Neural progenitor cell (in vitro differentiated cells): ENCODE measurements at regions not wholly inside any gene's neighbourhood (a gene's known extent, or its start where the extent isn't known, plus 50 kb on each side); places are given as distances from the start of the nearest gene placed in this dataset.
"Not testable (repeated sequence)": the region's sequence is repeated elsewhere in the genome, so short reads cannot be mapped to it uniquely, and the experiment has no call there.

Experiments
- DNase-seq: peaks from one replicate; pipeline ENCODE4 v3.0.0-alpha.2; 2016; ENCODE audit warnings: low spot score
- H2AFZ ChIP-seq: fragments of 200-600 bp; sonication (generic); replicated peaks from 2 replicates; pipeline ENCODE4 v1.6.1; 2016; ENCODE audit warnings: antibody characterized with exemption
- H3F3A ChIP-seq: fragments of 200-600 bp; sonication (generic); 2 replicates; pipeline ENCODE4 v1.6.1; 2016; ENCODE audit warnings: antibody characterized with exemption, low read depth
- H3K27ac ChIP-seq: fragments of 200-600 bp; sonication (generic); 2 replicates; pipeline ENCODE4 v1.5.1; 2016; ENCODE audit warnings: mild to moderate bottlenecking
- H3K27me3 ChIP-seq: fragments of 200-600 bp; sonication (generic); 2 replicates; pipeline ENCODE4 v1.6.1; 2016; ENCODE audit warnings: mild to moderate bottlenecking, moderate library complexity
- H3K36me3 ChIP-seq: fragments of 200-600 bp; sonication (generic); 2 replicates; pipeline ENCODE4 v1.5.1; 2016
- H3K4me1 ChIP-seq: fragments of 200-600 bp; sonication (generic); 2 replicates; pipeline ENCODE4 v1.6.1; 2016; ENCODE audit warnings: mixed run types
- H3K4me2 ChIP-seq: fragments of 200-600 bp; sonication (generic); 2 replicates; pipeline ENCODE4 v1.6.1; 2016
- H3K4me3 ChIP-seq: fragments of 200-600 bp; sonication (generic); 2 replicates; pipeline ENCODE4 v1.5.1; 2016
- H3K79me2 ChIP-seq: fragments of 200-600 bp; sonication (generic); 2 replicates; pipeline ENCODE4 v1.6.1; 2016; ENCODE audit warnings: low read depth
- H3K9ac ChIP-seq: fragments of 200-600 bp; sonication (generic); 2 replicates; pipeline ENCODE4 v1.6.1; 2016
- H3K9me3 ChIP-seq: fragments of 200-600 bp; sonication (generic); 2 replicates; pipeline ENCODE4 v1.5.1; 2016; ENCODE audit warnings: low read depth
- H4K20me1 ChIP-seq: fragments of 200-600 bp; sonication (generic); 2 replicates; pipeline ENCODE4 v1.6.1; 2016; ENCODE audit warnings: low read depth
- H3K27ac Mint-ChIP-seq: 3 replicates; pipeline ENCODE4 v1.8.0; 2021; ENCODE audit warnings: mixed read lengths
- H3K27me3 Mint-ChIP-seq: 2 replicates; pipeline ENCODE4 v1.8.0; 2022; ENCODE audit warnings: low read depth, mild to moderate bottlenecking, inconsistent platforms, moderate library complexity, mixed read lengths; ENCODE audit not compliant: insufficient read depth
- H3K36me3 Mint-ChIP-seq: 3 replicates; pipeline ENCODE4 v1.8.0; 2021; ENCODE audit warnings: mixed read lengths
- H3K4me1 Mint-ChIP-seq: 3 replicates; pipeline ENCODE4 v1.8.0; 2021; ENCODE audit warnings: mixed read lengths
- H3K4me3 Mint-ChIP-seq: 3 replicates; pipeline ENCODE4 v1.8.0; 2021; ENCODE audit warnings: mild to moderate bottlenecking, moderate library complexity, mixed read lengths
- H3K9me3 Mint-ChIP-seq: 3 replicates; pipeline ENCODE4 v1.8.0; 2020; ENCODE audit warnings: mixed read lengths
- EZH2 ChIP-seq: fragments of 200-600 bp; sonication (generic); IDR thresholded peaks from 2 replicates; pipeline ENCODE4 v1.6.1; 2017; ENCODE audit warnings: antibody characterized with exemption, mild to moderate bottlenecking, moderate library complexity
- EZH2phosphoT487 ChIP-seq: fragments of 200-600 bp; sonication (generic); IDR thresholded peaks from 2 replicates; pipeline ENCODE4 v1.6.1; 2017; ENCODE audit warnings: antibody characterized with exemption
- TF ChIP-seq, protein P1 (sequence below): fragments of 200-600 bp; sonication (generic); IDR thresholded peaks from 2 replicates; pipeline ENCODE4 v1.5.1; 2017; ENCODE audit warnings: antibody characterized with exemption, mild to moderate bottlenecking

- Histone ChIP-seq H3K79me2 (no peaks in the 10 kb centered on the region), H3K9me3 (no peaks in the 10 kb centered on the region), H3K36me3 (no peaks in the 10 kb centered on the region), H3K27me3 (no peaks in the 10 kb centered on the region), H3K4me3 (no peak overlapping the region), H3K4me1 (no peaks in the 10 kb centered on the region), H3K4me2 (no peak overlapping the region), H2AFZ (no peak overlapping the region), H3K9ac (no peak overlapping the region), H3K27ac (no peak overlapping the region), H3F3A (no peaks in the 10 kb centered on the region), H4K20me1 (no peaks in the 10 kb centered on the region)
- TF ChIP-seq, protein P1, sequence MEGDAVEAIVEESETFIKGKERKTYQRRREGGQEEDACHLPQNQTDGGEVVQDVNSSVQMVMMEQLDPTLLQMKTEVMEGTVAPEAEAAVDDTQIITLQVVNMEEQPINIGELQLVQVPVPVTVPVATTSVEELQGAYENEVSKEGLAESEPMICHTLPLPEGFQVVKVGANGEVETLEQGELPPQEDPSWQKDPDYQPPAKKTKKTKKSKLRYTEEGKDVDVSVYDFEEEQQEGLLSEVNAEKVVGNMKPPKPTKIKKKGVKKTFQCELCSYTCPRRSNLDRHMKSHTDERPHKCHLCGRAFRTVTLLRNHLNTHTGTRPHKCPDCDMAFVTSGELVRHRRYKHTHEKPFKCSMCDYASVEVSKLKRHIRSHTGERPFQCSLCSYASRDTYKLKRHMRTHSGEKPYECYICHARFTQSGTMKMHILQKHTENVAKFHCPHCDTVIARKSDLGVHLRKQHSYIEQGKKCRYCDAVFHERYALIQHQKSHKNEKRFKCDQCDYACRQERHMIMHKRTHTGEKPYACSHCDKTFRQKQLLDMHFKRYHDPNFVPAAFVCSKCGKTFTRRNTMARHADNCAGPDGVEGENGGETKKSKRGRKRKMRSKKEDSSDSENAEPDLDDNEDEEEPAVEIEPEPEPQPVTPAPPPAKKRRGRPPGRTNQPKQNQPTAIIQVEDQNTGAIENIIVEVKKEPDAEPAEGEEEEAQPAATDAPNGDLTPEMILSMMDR, result no peak
- TF ChIP-seq EZH2 (no peak), EZH2phosphoT487 (no peak)
- Mint-ChIP-seq H3K36me3 (no peaks in the 10 kb centered on the region), H3K4me1 (no peaks in the 10 kb centered on the region), H3K27ac (no peak overlapping the region), H3K27me3 (no peaks in the 10 kb centered on the region), H3K4me3 (no peak overlapping the region), H3K9me3 (peaks cover 3% of the 10 kb centered on the region)
- DNase-seq, result no peak
These were observed 962.2 kb upstream of the PCDH20 start for GRCh38 chr13:62377838-62378237.

GRCh38 chr13:62375653-62376052 lies 960.0 kb upstream of the PCDH20 start:
- Histone ChIP-seq H3K4me1 (no peaks in the 10 kb centered on the region), H3K27ac (no peak overlapping the region), H4K20me1 (no peaks in the 10 kb centered on the region), H2AFZ (no peak overlapping the region), H3K27me3 (no peaks in the 10 kb centered on the region), H3K9me3 (no peaks in the 10 kb centered on the region), H3K4me3 (no peak overlapping the region), H3K36me3 (no peaks in the 10 kb centered on the region), H3K9ac (no peak overlapping the region), H3K4me2 (no peak overlapping the region), H3F3A (no peaks in the 10 kb centered on the region), H3K79me2 (no peaks in the 10 kb centered on the region)
- H3K4me1 Mint-ChIP-seq, result no peaks in the 10 kb centered on the region
- no peaks in the 10 kb centered on the region for H3K36me3 Mint-ChIP-seq
- H3K27me3 Mint-ChIP-seq, result no peaks in the 10 kb centered on the region
- H3K4me3 Mint-ChIP-seq, result no peak overlapping the region
- TF ChIP-seq EZH2phosphoT487, result no peak
- no peak for TF ChIP-seq EZH2
- TF ChIP-seq, protein P1, result no peak
- peaks cover 3% of the 10 kb centered on the region for H3K9me3 Mint-ChIP-seq
- DNase-seq, result no peak
- no peak overlapping the region for H3K27ac Mint-ChIP-seq

DNA sequence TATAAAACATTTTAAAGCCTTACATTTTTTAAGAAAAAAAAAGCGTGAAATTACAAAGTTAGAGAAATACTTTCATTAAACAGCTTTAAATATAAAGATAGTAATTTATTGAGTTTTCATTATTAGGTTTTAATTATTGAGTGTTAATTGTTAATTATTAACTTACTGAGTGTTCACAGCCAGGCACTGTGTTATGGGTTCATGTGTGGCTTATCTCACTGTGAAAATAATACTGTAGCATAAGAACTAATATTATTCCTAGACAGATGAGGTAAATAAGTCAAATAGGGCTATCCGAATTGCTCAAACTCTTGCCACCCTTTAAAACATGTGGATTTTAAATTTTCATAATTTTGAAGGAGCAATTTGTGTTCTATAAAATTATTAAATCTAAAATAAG lies 956.1 kb upstream of the PCDH20 start:
- Histone ChIP-seq H4K20me1 (no peaks in the 10 kb centered on the region), H3K4me3 (no peak overlapping the region), H3F3A (no peaks in the 10 kb centered on the region), H3K27ac (no peak overlapping the region), H3K79me2 (no peaks in the 10 kb centered on the region), H3K4me1 (no peaks in the 10 kb centered on the region), H3K4me2 (no peak overlapping the region), H2AFZ (no peak overlapping the region), H3K9me3 (no peaks in the 10 kb centered on the region), H3K27me3 (no peaks in the 10 kb centered on the region), H3K36me3 (no peaks in the 10 kb centered on the region), H3K9ac (no peak overlapping the region)
- TF ChIP-seq, protein P1, result no peak
- TF ChIP-seq EZH2 (no peak), EZH2phosphoT487 (no peak)
- no peaks in the 10 kb centered on the region for H3K36me3 Mint-ChIP-seq
- H3K4me1 Mint-ChIP-seq, result no peaks in the 10 kb centered on the region
- H3K27me3 Mint-ChIP-seq, result no peaks in the 10 kb centered on the region
- H3K4me3 Mint-ChIP-seq, result no peak overlapping the region
- DNase-seq, result no peak
- peaks cover 2% of the 10 kb centered on the region for H3K9me3 Mint-ChIP-seq
- no peak overlapping the region for H3K27ac Mint-ChIP-seq

GRCh38 chr13:62367971-62368370 lies 952.3 kb upstream of the PCDH20 start:
- H3K27me3 Mint-ChIP-seq, H3K36me3 ChIP-seq, H3K27ac ChIP-seq, H3K4me3 ChIP-seq, H3K4me1 ChIP-seq, DNase-seq, H3K27me3 ChIP-seq, H2AFZ ChIP-seq, H3K27ac Mint-ChIP-seq, H3K79me2 ChIP-seq, H3K9me3 ChIP-seq, H3K9ac ChIP-seq, H3K4me2 ChIP-seq, H3K9me3 Mint-ChIP-seq, H3K4me3 Mint-ChIP-seq, H4K20me1 ChIP-seq, H3K4me1 Mint-ChIP-seq, H3K36me3 Mint-ChIP-seq, H3F3A ChIP-seq: not testable (repeated sequence)
